ENCODE measurements at regions not wholly inside any gene's neighbourhood (a gene's known extent, or its start where the extent isn't known, plus 50 kb on each side); places are given as distances from the start of the nearest gene placed in this dataset.

DNA sequence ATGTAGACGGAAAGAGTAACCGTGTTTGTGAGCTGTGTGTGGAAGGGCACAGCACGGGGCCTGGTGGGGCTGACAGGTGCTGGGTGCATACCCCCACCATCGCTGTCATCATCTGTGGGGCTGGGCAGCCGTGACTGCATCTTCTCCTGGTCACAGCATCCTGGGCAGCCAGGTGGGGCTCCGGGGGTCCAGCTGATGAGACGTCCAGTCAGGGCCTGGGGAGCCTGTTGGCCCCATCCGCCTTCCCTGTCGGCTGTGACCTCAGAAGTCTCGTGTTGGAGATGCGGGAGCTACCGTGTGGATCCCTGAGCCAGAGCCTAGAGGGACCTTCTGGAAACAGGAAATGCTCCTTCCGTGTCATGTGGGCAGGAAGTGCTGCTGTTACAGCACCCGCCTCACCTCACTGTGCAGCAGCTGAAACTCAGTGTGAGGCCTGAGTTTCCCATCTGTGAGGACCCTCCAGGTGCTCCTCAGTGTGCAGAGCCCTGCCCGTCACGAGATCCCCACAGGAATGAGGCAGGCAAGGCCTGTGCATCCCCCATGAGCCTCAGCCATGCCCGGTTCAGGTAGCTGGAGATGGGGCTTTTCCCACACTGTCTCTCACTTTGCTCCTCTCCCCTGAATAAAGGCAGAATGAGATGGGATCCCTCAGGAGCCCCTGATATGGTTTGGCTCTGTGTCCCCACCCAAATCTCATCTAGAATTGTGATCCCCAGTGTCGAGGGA, 108.7 kb downstream of the ERMARD start:
- TF ChIP-seq EZH2 (IDR thresholded peaks at IDR 0.05; ENCODE audit: borderline replicate concordance, low read depth, low read length, severe bottlenecking): no peak
- TF ChIP-seq CTCF (IDR thresholded peaks at IDR 0.05; ENCODE audit: borderline replicate concordance, extremely low read depth, low read length, poor library complexity, severe bottlenecking): no peak

Measured in DND-41 (cell line).